Endothelial cell of umbilical vein (primary cell): ENCODE measurements at regions not wholly inside any gene's neighbourhood (a gene's known extent, or its start where the extent isn't known, plus 50 kb on each side); places are given as distances from the start of the nearest gene placed in this dataset.

Experiments
- BruUV-seq: library from RNA; stranded (reverse); fragments of 400-500 nt; replicated peaks from 2 replicates; lab custom pipeline; 2021; lab: Mats Ljungman, UMichigan
- CTCF ChIA-PET: fragments of 300-600, 350-600 bp; sonication (Branson Sonifier 250); formaldehyde crosslinking; loops from one replicate; lab custom pipeline; 2021; ENCODE audit warnings: antibody characterized with exemption, inconsistent platforms; lab: Charles Lee
- POLR2A ChIA-PET: fragments of 300-600, 350-600 bp; sonication (Branson Sonifier 250); formaldehyde crosslinking; loops from one replicate; lab custom pipeline; 2021; ENCODE audit warnings: antibody characterized with exemption, inconsistent platforms; lab: Charles Lee
- DNase-seq: peaks from one replicate; pipeline ENCODE4 v3.0.0-alpha.2; 2011; ENCODE audit warnings: low read depth, low spot score
- FAIRE-seq: peaks from 2 replicates; lab custom pipeline; 2011; peaks lifted over from hg19 to GRCh38; lab: Jason Lieb, UNC
- H2AFZ ChIP-seq: 2 replicates; pipeline ENCODE4 v1.6.0; 2012; ENCODE audit warnings: low read depth, low read length, control low read depth, inconsistent platforms
- H3K27ac ChIP-seq: 2 replicates; pipeline ENCODE4 v1.5.1; 2011; ENCODE audit warnings: low read depth, mild to moderate bottlenecking, control low read depth, low read length, moderate library complexity; ENCODE audit not compliant: insufficient read depth
- H3K27me3 ChIP-seq, 2 experiments: 2 replicates each; pipeline versions ENCODE4 v1.6.0 to v1.6.1; 2011; ENCODE audit warnings: low read length in 2 of 2, mixed read lengths in 1 of 2; ENCODE audit not compliant: control insufficient read depth in 2 of 2, insufficient read depth in 2 of 2
- H3K36me3 ChIP-seq, 2 experiments: 2 replicates in 1 of 2; 3 replicates in 1 of 2; pipeline ENCODE4 v1.5.1; 2011; ENCODE audit warnings: low read length in 2 of 2, mild to moderate bottlenecking in 1 of 2, moderate library complexity in 1 of 2; ENCODE audit not compliant: control insufficient read depth in 2 of 2, insufficient read depth in 2 of 2; ENCODE audit errors: extremely low read depth in 1 of 2
- H3K4me1 ChIP-seq: 3 replicates; pipeline ENCODE4 v1.5.1; 2011; ENCODE audit warnings: mild to moderate bottlenecking, low read length; ENCODE audit not compliant: control insufficient read depth, insufficient read depth; ENCODE audit errors: extremely low read depth
- H3K4me2 ChIP-seq: 2 replicates; pipeline ENCODE4 v1.6.1; 2011; ENCODE audit warnings: low read length, control low read depth, mixed read lengths; ENCODE audit not compliant: insufficient read depth
- H3K4me3 ChIP-seq, 3 experiments: fragments of 200-600 bp in 1 of 3; sonication (generic), shearing (Covaris generic) in 1 of 3; replicated peaks in 1 of 3; 2 replicates each; pipeline ENCODE4 v1.5.1; 2011 to 2016; ENCODE audit warnings: control low read depth in 3 of 3, low read length in 3 of 3, mild to moderate bottlenecking in 2 of 3, inconsistent platforms in 1 of 3, low read depth in 1 of 3, moderate library complexity in 1 of 3; ENCODE audit not compliant: insufficient read depth in 1 of 3
- H3K79me2 ChIP-seq: 2 replicates; pipeline ENCODE4 v1.6.0; 2012; ENCODE audit warnings: low read length, inconsistent platforms; ENCODE audit not compliant: control insufficient read depth, insufficient read depth
- H3K9ac ChIP-seq: replicated peaks from 2 replicates; pipeline ENCODE3; 2011; ENCODE audit warnings: low read length, control low read depth; ENCODE audit not compliant: insufficient read depth; ENCODE audit errors: extremely low read depth
- H3K9me1 ChIP-seq: replicated peaks from 3 replicates; pipeline ENCODE4 v1.6.0; 2011; ENCODE audit warnings: mild to moderate bottlenecking, low read length; ENCODE audit not compliant: control insufficient read depth, insufficient read depth; ENCODE audit errors: extremely low read depth
- H3K9me3 ChIP-seq: replicated peaks from 2 replicates; pipeline ENCODE4 v1.5.1; 2012; ENCODE audit warnings: low read length, inconsistent platforms; ENCODE audit not compliant: control insufficient read depth, insufficient read depth
- H4K20me1 ChIP-seq: replicated peaks from 2 replicates; pipeline ENCODE3; 2011; ENCODE audit warnings: mild to moderate bottlenecking, low read length; ENCODE audit not compliant: control insufficient read depth, insufficient read depth; ENCODE audit errors: extremely low read depth
- EZH2 ChIP-seq: IDR thresholded peaks from 2 replicates; pipeline ENCODE4 v1.6.1; 2012; ENCODE audit warnings: borderline replicate concordance, low read depth, mild to moderate bottlenecking, moderate library complexity, low read length, inconsistent platforms; ENCODE audit not compliant: severe bottlenecking
- FOS ChIP-seq: IDR thresholded peaks from 2 replicates; pipeline ENCODE4 v1.6.1; 2011; ENCODE audit warnings: mild to moderate bottlenecking, low read length, moderate library complexity, borderline replicate concordance; ENCODE audit not compliant: insufficient read depth
- GATA2 ChIP-seq: IDR thresholded peaks from 2 replicates; pipeline ENCODE4 v1.7.0; 2011; ENCODE audit warnings: low read depth, mild to moderate bottlenecking, moderate library complexity, mixed read lengths, low read length; ENCODE audit not compliant: insufficient read length, insufficient read depth
- JUN ChIP-seq: IDR thresholded peaks from 2 replicates; pipeline ENCODE4 v1.6.1; 2011; ENCODE audit warnings: borderline replicate concordance, low read depth; ENCODE audit not compliant: insufficient read length, insufficient read depth
- MYC ChIP-seq: IDR thresholded peaks from one replicate; pipeline ENCODE4 v1.6.1; 2011; ENCODE audit warnings: mild to moderate bottlenecking, low read depth, low read length
- POLR2A ChIP-seq: IDR thresholded peaks from 2 replicates; pipeline ENCODE4 v1.6.1; 2012; ENCODE audit warnings: low read depth, mild to moderate bottlenecking, control low read depth, low read length
- POLR2AphosphoS5 ChIP-seq: IDR thresholded peaks from 2 replicates; pipeline ENCODE4 v1.6.1; 2012; ENCODE audit warnings: low read depth, mild to moderate bottlenecking, control low read depth, low read length, moderate library complexity; ENCODE audit not compliant: insufficient read depth
- dilution Hi-C: fragments of 300-500 bp; cut with MboI; formaldehyde crosslinking; loops from one replicate; pipeline ENCODE4 v1.15.0; 2019; ENCODE audit warnings: low sequenced_read_pairs; ENCODE audit not compliant: extremely low pct_ligation_motif_present
- intact Hi-C: fragments of 100-400 bp; cut with micrococcal nuclease; formaldehyde crosslinking; loops from one replicate; pipeline ENCODE4 v1.10.0; 2022
- TF ChIP-seq, protein P1 (sequence below), 2 donors: IDR thresholded peaks; 1 replicate in 1 of 2; 2 replicates in 1 of 2; pipeline ENCODE4 v1.5.1; 2011; ENCODE audit warnings: low read length in 2 of 2, mild to moderate bottlenecking in 2 of 2, moderate library complexity in 2 of 2, control low read depth in 1 of 2, inconsistent platforms in 1 of 2, low read depth in 1 of 2; ENCODE audit not compliant: insufficient read depth in 1 of 2; ENCODE audit errors: extremely low read depth in 1 of 2
- TF ChIP-seq, protein P2 (sequence below): IDR thresholded peaks from 2 replicates; pipeline ENCODE4 v1.6.1; 2011; ENCODE audit not compliant: insufficient read depth, insufficient read length

DNA sequence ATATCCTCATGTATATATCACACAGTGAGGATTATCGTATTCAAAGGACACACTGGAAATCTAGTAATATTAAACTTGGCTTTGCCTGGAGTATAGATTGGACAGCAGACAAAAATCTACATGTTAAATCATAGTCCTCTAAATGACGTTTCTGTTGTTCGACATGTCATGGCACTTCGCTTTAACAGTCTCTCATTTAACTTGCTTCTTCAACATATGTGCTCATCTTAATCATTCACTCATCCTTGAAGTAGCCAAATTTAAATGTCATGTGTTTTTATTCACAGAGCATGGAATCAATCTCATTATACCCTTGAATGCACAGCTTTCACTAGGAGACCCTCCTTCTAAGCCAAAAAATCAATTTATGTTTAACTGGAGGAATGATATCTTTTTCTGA, 417.0 kb upstream of the CNTN6 start:
- intact Hi-C loops: no loop called here
- no TSS peak for BruUV-seq
- Histone ChIP-seq H3K36me3 (no peaks in the 10 kb centered on the region), H2AFZ (no peak overlapping the region), H3K9me3 (no peaks in the 10 kb centered on the region), H3K4me2 (no peak overlapping the region), H3K9me1 (no peaks in the 10 kb centered on the region), H3K9ac (no peak overlapping the region), H3K27ac (no peak overlapping the region), H4K20me1 (no peaks in the 10 kb centered on the region), H3K4me3 (no peak overlapping the region), H3K4me1 (no peaks in the 10 kb centered on the region), H3K79me2 (no peaks in the 10 kb centered on the region), H3K27me3 (no peaks in the 10 kb centered on the region)
- TF ChIP-seq POLR2AphosphoS5: no peak
- TF ChIP-seq FOS: no peak
- TF ChIP-seq EZH2: no peak
- no peak for TF ChIP-seq GATA2
- no peak for TF ChIP-seq POLR2A
- TF ChIP-seq, protein P1, sequence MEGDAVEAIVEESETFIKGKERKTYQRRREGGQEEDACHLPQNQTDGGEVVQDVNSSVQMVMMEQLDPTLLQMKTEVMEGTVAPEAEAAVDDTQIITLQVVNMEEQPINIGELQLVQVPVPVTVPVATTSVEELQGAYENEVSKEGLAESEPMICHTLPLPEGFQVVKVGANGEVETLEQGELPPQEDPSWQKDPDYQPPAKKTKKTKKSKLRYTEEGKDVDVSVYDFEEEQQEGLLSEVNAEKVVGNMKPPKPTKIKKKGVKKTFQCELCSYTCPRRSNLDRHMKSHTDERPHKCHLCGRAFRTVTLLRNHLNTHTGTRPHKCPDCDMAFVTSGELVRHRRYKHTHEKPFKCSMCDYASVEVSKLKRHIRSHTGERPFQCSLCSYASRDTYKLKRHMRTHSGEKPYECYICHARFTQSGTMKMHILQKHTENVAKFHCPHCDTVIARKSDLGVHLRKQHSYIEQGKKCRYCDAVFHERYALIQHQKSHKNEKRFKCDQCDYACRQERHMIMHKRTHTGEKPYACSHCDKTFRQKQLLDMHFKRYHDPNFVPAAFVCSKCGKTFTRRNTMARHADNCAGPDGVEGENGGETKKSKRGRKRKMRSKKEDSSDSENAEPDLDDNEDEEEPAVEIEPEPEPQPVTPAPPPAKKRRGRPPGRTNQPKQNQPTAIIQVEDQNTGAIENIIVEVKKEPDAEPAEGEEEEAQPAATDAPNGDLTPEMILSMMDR (IDR thresholded peaks at IDR 0.05; ENCODE audit: extremely low read depth in 1 of 2, insufficient read depth in 1 of 2, low read depth in 1 of 2, low read length in 2 of 2): no peak
- TF ChIP-seq, protein P2, sequence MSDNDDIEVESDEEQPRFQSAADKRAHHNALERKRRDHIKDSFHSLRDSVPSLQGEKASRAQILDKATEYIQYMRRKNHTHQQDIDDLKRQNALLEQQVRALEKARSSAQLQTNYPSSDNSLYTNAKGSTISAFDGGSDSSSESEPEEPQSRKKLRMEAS: no peak
- TF ChIP-seq JUN: no peak
- no peak for TF ChIP-seq MYC
- POLR2A ChIA-PET: no interaction called here
- FAIRE-seq (no peak), DNase-seq (no peak)
- dilution Hi-C loops: no loop called here
- CTCF ChIA-PET: no interaction called here
